DND-41 (cell line): ENCODE measurements at regions not wholly inside any gene's neighbourhood (a gene's known extent, or its start where the extent isn't known, plus 50 kb on each side); places are given as distances from the start of the nearest gene placed in this dataset.

Experiments used
- EZH2 ChIP-seq: IDR thresholded peaks from 3 replicates; pipeline ENCODE4 v1.6.1; 2012; ENCODE audit warnings: borderline replicate concordance, low read depth, mild to moderate bottlenecking, moderate library complexity, low read length, inconsistent platforms; ENCODE audit not compliant: severe bottlenecking
- TF ChIP-seq, protein P1 (sequence below): IDR thresholded peaks from 2 replicates; pipeline ENCODE4 v1.5.1; 2012; ENCODE audit warnings: borderline replicate concordance, low read length, moderate library complexity, mild to moderate bottlenecking; ENCODE audit not compliant: poor library complexity, severe bottlenecking; ENCODE audit errors: extremely low read depth

DNA sequence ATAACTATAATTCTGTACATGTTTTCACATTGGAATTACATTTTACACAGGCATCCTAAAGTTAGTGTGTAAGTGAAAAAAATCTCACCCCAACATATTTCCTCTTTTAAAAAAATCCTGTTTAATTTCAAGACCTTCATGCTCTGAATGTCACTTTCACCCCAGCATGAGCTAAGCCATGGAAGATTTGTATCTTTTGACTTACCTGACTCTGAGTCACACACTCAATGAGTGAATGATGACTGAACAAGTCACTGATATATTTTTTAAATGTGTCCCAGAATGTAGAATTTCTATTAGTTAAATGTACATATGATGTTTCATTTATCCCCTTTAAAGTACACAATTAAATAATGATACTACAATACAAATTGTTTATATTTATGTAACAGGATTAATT, 199.9 kb upstream of the RBMS3 start:
- TF ChIP-seq, protein P1, sequence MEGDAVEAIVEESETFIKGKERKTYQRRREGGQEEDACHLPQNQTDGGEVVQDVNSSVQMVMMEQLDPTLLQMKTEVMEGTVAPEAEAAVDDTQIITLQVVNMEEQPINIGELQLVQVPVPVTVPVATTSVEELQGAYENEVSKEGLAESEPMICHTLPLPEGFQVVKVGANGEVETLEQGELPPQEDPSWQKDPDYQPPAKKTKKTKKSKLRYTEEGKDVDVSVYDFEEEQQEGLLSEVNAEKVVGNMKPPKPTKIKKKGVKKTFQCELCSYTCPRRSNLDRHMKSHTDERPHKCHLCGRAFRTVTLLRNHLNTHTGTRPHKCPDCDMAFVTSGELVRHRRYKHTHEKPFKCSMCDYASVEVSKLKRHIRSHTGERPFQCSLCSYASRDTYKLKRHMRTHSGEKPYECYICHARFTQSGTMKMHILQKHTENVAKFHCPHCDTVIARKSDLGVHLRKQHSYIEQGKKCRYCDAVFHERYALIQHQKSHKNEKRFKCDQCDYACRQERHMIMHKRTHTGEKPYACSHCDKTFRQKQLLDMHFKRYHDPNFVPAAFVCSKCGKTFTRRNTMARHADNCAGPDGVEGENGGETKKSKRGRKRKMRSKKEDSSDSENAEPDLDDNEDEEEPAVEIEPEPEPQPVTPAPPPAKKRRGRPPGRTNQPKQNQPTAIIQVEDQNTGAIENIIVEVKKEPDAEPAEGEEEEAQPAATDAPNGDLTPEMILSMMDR, result no peak
- TF ChIP-seq EZH2, result no peak
